ENCODE measurements at regions not wholly inside any gene's neighbourhood (a gene's known extent, or its start where the extent isn't known, plus 50 kb on each side); places are given as distances from the start of the nearest gene placed in this dataset.

- DNase-seq (ENCODE audit: low read depth in 2 of 2), result no peak
Measured at GRCh38 chr5:92513067-92513466, 1068.0 kb downstream of the NR2F1-AS1 start.

GRCh38 chr5:92508271-92508670 is 1072.7 kb downstream of the NR2F1-AS1 start:
- DNase-seq (ENCODE audit: low read depth in 2 of 2), result no peak

- DNase-seq (ENCODE audit: low read depth in 2 of 2), result no peak
Measured at GRCh38 chr5:92505925-92506324, 1075.1 kb downstream of the NR2F1-AS1 start.

GRCh38 chr5:92505145-92505544 is 1075.9 kb downstream of the NR2F1-AS1 start:
- DNase-seq (ENCODE audit: low read depth in 2 of 2), result no peak

- DNase-seq (ENCODE audit: low read depth in 2 of 2), result no peak
Measured at GRCh38 chr5:92504346-92504745, 1076.7 kb downstream of the NR2F1-AS1 start.

- no peak for DNase-seq (ENCODE audit: low read depth in 2 of 2)
Measured at GRCh38 chr5:92500752-92501151, 1080.3 kb downstream of the NR2F1-AS1 start.

GRCh38 chr5:92496545-92496944 is 1084.5 kb downstream of the NR2F1-AS1 start:
- no peak for DNase-seq (ENCODE audit: low read depth in 2 of 2)

- DNase-seq (ENCODE audit: low read depth in 2 of 2), result no peak
Measured at GRCh38 chr5:92494508-92494907, 1086.5 kb downstream of the NR2F1-AS1 start.

- DNase-seq (ENCODE audit: low read depth in 2 of 2), result no peak
Measured at GRCh38 chr5:92492908-92493307, 1088.1 kb downstream of the NR2F1-AS1 start.

- DNase-seq (ENCODE audit: low read depth in 2 of 2), result no peak
Measured at GRCh38 chr5:92484484-92484883, 1096.5 kb downstream of the NR2F1-AS1 start.

- no peak for DNase-seq (ENCODE audit: low read depth in 2 of 2)
Measured at GRCh38 chr5:92472981-92473566, 1090.0 kb upstream of the ARRDC3 start.

GRCh38 chr5:92471861-92472260 is 1088.7 kb upstream of the ARRDC3 start:
- DNase-seq (ENCODE audit: low read depth in 2 of 2), result no peak

GRCh38 chr5:92470770-92471169 is 1087.7 kb upstream of the ARRDC3 start:
- DNase-seq (ENCODE audit: low read depth in 2 of 2), result no peak

GRCh38 chr5:92468295-92468694 is 1085.2 kb upstream of the ARRDC3 start:
- DNase-seq (ENCODE audit: low read depth in 2 of 2), result no peak

- DNase-seq (ENCODE audit: low read depth in 2 of 2), result no peak
Measured at GRCh38 chr5:92467695-92468094, 1084.6 kb upstream of the ARRDC3 start.

- no peak for DNase-seq (ENCODE audit: low read depth in 2 of 2)
Measured at GRCh38 chr5:92460505-92460904, 1077.4 kb upstream of the ARRDC3 start.

GRCh38 chr5:92459654-92460053 is 1076.5 kb upstream of the ARRDC3 start:
- DNase-seq (ENCODE audit: low read depth in 2 of 2), result no peak

GRCh38 chr5:92455011-92455410 is 1071.9 kb upstream of the ARRDC3 start:
- DNase-seq (ENCODE audit: low read depth in 2 of 2), result no peak

GRCh38 chr5:92444888-92445287 is 1061.8 kb upstream of the ARRDC3 start:
- no peak for DNase-seq (ENCODE audit: low read depth in 2 of 2)

GRCh38 chr5:92435781-92436180 is 1052.7 kb upstream of the ARRDC3 start:
- DNase-seq (ENCODE audit: low read depth in 2 of 2), result no peak

- no peak for DNase-seq (ENCODE audit: low read depth in 2 of 2)
Measured at GRCh38 chr5:92429646-92430045, 1046.5 kb upstream of the ARRDC3 start.

GRCh38 chr5:92428415-92428814 is 1045.3 kb upstream of the ARRDC3 start:
- DNase-seq (ENCODE audit: low read depth in 2 of 2), result no peak

GRCh38 chr5:92424785-92425426 is 1041.8 kb upstream of the ARRDC3 start:
- DNase-seq (ENCODE audit: low read depth in 2 of 2), result no peak

- no peak for DNase-seq (ENCODE audit: low read depth in 2 of 2)
Measured at GRCh38 chr5:92421942-92422341, 1038.8 kb upstream of the ARRDC3 start.

Data from stimulated activated CD4-positive, alpha-beta T cell treated with anti-CD3 and anti-CD28 coated beads, Interleukin-4, amount 100 ng/mL, for 48 hours (primary cell).